ENCODE measurements at regions not wholly inside any gene's neighbourhood (a gene's known extent, or its start where the extent isn't known, plus 50 kb on each side); places are given as distances from the start of the nearest gene placed in this dataset.
A peak's percentile ranks its signal among the peaks of the same experiment; 100 is the strongest.

DNA sequence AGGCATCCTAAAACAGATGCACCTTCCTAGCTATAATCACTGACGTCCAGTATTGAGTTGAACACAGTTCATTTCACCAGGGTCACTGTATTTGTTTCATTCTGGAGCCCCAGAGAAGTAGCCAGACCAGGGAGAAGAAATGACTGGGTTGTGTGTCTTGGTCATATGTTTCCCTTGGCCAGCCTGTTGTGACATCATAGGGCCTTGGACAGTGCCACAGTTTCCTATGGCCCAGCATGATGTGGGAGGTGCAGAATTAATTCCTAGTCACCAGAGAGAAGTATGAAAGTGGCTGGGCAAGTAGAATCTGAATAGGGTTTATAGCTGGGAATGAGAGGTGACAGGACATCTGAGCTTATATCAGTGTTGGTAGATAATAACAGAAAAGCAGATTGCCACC, 84.0 kb upstream of the ZBED5 start:
- no peak for DNase-seq

DNA sequence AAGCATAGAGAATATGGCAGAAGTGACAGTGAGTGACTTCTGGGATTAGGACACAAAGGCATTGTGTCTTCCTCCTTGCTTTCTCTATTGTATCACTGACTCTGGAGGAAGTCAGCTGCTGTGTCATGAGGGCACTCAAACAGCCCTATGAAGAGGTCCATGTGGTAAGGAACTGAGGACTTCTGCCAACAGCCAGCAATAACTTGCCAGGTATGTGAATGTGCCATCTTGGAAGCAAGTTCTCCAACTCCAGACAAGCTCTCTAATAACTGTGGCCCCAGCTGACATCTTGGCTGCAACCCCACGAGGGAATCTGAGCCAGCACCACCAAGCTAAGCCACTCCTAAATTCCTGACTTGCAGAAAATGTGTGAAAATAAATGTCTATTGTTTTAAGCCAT, 83.6 kb upstream of the ZBED5 start:
- no peak for DNase-seq

GRCh38 chr11:10938650-10939387, 81.0 kb upstream of the ZBED5 start:
- DNase-seq, result no peak

DNA sequence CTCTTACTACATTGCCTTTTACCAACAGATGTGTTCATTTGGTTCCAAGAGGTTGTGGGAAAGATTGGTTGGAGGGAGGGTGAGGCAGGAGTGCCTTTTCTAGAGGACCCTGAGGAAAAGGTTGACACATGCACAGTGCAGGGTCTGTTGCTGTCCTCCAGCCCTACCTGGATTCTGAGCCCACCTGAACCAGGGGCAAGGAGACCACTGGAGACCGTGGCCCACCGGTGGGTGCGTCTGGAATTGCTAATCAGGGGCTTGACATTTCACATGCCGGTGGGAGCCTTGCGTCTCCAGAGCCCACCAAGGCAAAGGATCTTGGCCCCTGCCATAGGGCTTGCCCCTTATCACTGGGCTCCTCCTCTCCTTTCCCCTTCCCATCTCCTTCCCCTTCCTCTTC, 80.4 kb upstream of the ZBED5 start:
- no peak for DNase-seq

- DNase-seq, result no peak
These were observed 79.5 kb upstream of the ZBED5 start for GRCh38 chr11:10937385-10937771.

GRCh38 chr11:10936626-10937384, 79.0 kb upstream of the ZBED5 start:
- DNase-seq, result no peak

GRCh38 chr11:10935015-10935559, 77.2 kb upstream of the ZBED5 start:
- DNase-seq, result no peak

DNA sequence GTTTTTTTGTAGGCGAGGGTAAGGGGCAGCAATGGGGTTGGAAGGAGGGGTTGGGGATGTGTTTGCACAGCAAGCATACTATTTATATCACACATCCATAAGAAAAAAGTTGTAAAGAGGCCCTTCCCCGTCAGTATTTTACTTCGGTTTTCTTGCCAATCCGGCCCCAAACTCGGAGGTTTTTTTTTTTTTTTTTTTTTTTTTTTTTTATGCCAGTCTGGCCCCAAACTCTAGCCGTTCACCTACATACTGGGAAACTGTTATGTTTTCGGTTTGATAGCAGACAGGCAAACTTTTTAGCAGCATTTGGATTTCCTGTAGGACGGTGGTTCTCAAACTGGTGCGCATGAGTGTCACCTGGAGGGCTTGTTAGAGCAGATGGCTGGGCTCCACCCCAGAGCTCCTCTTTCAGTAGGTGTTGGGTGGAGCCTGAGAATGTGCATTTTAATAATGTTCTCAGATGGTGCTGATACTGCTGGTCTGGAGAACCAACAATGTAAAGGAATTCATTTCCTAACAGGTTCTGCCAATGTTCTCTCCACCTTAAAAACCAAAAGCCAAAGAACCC, 76.5 kb upstream of the ZBED5 start:
- DNase-seq, result no peak

- DNase-seq, result peak; percentile 80
These were observed 75.8 kb upstream of the ZBED5 start for GRCh38 chr11:10933455-10934292.

- no peak for DNase-seq
These were observed 75.1 kb upstream of the ZBED5 start for GRCh38 chr11:10932976-10933375.

DNA sequence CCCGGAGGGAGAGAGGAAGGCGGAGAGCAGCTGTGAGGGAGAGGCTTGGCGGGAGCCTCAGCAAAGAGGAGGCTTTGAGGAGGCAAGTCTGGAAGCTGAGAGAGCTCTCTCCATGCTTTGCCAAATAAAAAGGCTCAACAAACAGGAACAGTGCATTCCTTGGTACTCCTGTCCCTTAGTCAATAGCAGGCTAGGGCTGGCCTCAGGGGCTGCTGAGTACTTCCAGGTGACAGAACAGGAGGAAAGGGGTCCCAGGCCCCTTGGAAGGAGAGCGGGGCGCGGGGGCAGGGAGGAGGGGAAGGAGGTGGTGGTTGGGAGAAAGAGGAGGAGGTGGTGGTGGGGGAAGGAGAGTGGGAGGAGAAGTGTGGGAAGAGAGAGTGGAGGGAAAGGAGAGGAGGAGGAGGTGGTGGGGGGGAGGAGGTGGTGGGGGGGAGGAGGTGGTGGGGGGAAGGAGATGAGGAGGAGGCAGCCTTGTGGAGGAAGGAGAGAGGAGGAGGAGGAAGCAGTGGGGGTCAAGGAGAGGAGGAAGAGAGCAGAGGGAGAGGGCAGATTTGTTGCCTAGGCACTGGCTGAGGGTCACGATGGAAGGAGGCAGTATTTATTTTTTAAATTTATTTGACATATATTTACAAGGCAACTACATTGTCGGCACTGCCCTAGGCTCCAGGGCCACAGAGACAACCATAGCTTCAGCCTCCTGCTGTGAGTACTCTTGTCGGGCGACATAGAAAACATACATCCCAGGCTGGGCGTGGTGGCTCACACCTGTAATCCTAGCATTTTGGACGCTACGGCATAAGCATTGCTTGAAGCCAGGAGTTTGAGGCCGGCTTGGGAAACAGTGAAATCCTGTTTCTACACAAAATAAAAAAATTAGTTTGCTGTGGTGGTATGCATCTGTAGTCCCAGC, 74.2 kb upstream of the ZBED5 start:
- no peak for DNase-seq

DNA sequence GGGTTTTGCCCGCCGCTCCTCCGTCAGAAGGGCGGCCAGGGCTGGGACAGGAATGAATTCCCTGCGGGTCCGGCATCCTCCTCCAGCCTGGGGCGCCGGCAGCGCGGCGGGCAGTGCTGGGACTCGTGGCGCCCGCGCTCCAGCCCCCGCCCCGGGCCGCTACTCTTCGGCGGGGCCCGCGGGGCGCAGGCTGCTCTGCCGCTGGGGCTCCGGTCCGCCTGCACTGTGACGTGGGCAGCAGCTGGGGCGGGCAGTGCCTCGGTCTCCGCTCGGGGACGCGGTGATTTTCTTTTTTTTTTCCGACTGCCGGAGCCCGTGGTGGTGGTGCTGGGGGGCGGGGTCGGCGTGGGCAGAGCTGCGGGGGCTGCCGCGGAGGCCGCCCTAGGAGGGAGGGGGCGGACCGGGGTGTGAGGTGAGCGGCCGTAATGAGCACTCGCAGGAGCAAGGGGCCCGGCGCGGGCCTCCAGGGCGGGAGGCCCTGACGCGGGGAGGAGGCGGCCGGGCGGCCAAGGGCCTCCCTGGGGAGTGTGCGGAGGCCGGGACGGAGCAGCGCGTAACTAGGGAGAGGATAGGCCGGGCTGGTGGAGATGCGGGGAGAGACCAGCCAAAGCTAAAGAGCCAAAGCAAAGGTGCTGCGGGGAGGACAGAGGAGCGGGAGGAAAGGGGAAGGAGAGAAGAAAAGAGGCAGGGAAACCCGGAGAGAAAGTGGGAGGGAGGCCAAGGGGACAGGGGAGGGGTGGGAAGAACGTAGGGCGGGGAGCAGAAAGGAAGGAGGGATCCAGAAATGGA, 73.3 kb upstream of the ZBED5 start:
- DNase-seq, result peak; percentile 19

- DNase-seq, result no peak
These were observed 72.5 kb upstream of the ZBED5 start for GRCh38 chr11:10930224-10930971.

DNA sequence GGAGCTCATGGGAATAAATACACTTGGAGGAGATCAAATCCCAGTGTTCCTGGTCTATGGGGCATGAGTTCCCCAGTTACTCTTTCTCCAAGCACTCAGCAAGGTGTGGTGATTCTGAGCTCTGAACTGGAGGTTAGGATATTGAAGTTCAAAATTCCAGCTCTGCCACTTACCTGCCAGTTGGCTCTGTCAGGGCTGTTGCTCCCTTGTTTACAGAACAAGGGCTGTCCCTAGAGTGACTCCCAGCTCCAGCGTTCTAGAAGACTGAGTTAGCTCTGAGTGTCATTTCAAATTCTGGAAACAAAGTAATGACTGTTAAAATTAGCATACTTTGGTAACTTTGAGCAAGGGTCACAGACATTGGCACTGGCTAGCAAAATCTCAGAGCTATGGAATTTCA, 69.7 kb upstream of the ZBED5 start:
- no peak for DNase-seq

DNA sequence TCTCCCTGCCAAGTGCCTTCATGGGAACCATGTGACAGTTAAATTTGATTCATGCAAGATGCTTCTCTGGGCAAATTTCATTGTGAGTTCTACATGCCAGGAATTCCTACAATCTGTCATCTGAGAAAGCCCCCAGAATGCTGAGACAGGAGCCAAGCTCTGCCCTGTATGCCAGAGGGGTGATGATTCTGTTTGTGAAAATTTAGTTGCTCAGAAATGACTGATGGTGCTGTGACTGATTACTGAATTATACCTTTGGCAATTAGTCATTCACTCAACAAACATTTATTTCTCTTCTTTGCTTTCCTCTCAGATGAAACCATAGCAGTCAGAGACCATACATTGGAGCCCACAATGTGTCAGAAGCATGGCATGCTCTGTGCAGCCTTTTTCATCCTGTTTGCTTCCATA, 69.0 kb upstream of the ZBED5 start:
- no peak for DNase-seq

GRCh38 chr11:10925149-10925926, 67.5 kb upstream of the ZBED5 start:
- no peak for DNase-seq

DNA sequence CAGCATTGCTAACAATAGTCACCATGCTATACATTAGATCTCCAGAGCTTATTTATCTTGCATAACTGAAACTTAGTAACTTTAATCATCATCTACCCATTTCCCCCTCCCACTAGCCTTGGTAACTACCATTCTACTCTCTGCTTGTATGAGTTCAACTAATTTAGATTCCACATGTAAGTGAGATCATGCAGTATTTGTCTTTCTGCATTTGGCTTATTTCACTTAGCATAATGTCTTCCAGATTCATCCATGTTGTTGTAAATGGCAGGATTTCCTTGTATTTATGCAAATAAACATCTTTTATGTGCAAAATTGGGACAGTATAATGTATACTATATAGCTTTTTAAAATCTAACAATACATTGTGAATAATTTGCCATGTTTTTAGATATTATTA, 66.0 kb upstream of the ZBED5 start:
- DNase-seq, result no peak

DNA sequence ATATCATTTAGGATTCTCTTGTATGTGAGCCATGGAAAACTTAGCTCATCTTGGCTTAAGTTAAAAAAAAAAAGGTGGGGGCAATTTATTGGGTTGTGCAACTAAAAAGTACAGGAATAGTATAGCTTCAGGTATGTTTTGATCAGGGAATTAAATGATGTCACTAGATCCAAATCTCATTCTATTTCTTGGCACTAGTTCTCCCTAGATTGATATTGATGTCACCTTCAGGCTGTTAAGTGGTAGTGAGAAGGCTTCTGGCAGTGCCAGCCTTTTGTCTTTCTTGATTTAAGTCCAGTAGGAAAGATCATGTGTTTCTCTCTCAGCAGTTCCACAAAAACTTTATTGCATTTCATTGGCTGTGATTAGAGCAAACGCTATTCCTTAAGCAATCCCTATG, 65.0 kb upstream of the ZBED5 start:
- DNase-seq, result no peak

DNA sequence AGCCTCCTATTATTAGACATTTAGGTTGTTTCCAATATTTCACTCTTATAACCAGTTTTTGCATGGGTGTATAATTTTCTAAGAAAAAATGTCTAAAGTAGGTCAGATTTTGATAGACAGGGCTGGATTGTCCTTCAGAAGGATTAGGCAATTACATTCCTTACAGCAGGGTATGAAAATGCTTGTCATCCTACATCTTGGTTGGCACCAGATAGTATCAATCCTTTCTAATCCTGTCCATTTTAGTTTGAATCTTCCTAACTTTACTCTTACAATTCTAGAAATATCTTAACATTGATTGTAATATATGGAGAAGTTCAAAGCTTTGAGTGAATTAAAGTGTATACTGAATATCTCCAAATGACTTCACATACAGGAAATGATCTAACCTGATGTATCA, 63.0 kb upstream of the ZBED5 start:
- no peak for DNase-seq

DNA sequence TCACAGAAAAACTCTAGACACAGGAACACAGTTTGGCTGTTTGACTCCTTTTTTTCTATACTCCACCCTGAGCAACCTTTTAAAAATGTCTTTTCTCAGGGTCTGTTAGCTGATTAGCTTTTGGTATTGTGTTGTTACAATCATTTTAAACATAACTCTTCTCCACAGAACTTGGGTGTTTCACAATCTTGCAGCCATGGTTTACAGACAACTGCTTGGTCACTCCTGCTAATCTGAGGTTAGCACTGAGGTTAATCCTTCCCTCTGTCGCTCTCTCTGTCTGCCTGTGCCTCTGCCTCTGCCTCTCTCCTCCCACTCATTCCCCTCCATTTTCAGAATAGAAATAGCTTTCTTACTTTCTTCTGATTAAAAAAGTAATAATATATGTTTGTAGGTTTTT, 62.4 kb upstream of the ZBED5 start:
- no peak for DNase-seq

Data from activated gamma-delta T cell treated with Interleukin-2 at 50 U/mL for 16 hours (primary cell).